Endothelial cell of umbilical vein (primary cell): ENCODE measurements at regions not wholly inside any gene's neighbourhood (a gene's known extent, or its start where the extent isn't known, plus 50 kb on each side); places are given as distances from the start of the nearest gene placed in this dataset.

ENCODE experiments used
- BruUV-seq: library from RNA; stranded (reverse); fragments of 400-500 nt; replicated peaks from 2 replicates; lab custom pipeline; 2021; lab: Mats Ljungman, UMichigan
- CTCF ChIA-PET: fragments of 300-600, 350-600 bp; sonication (Branson Sonifier 250); formaldehyde crosslinking; loops from one replicate; lab custom pipeline; 2021; ENCODE audit warnings: antibody characterized with exemption, inconsistent platforms; lab: Charles Lee
- POLR2A ChIA-PET: fragments of 300-600, 350-600 bp; sonication (Branson Sonifier 250); formaldehyde crosslinking; loops from one replicate; lab custom pipeline; 2021; ENCODE audit warnings: antibody characterized with exemption, inconsistent platforms; lab: Charles Lee
- DNase-seq: peaks from one replicate; pipeline ENCODE4 v3.0.0-alpha.2; 2011; ENCODE audit warnings: low read depth, low spot score
- FAIRE-seq: peaks from 2 replicates; lab custom pipeline; 2011; peaks lifted over from hg19 to GRCh38; lab: Jason Lieb, UNC
- H2AFZ ChIP-seq: 2 replicates; pipeline ENCODE4 v1.6.0; 2012; ENCODE audit warnings: low read depth, low read length, control low read depth, inconsistent platforms
- H3K27ac ChIP-seq: 2 replicates; pipeline ENCODE4 v1.5.1; 2011; ENCODE audit warnings: low read depth, mild to moderate bottlenecking, control low read depth, low read length, moderate library complexity; ENCODE audit not compliant: insufficient read depth
- H3K27me3 ChIP-seq, 2 experiments: 2 replicates each; pipeline versions ENCODE4 v1.6.0 to v1.6.1; 2011; ENCODE audit warnings: low read length in 2 of 2, mixed read lengths in 1 of 2; ENCODE audit not compliant: control insufficient read depth in 2 of 2, insufficient read depth in 2 of 2
- H3K36me3 ChIP-seq, 2 experiments: 2 replicates in 1 of 2; 3 replicates in 1 of 2; pipeline ENCODE4 v1.5.1; 2011; ENCODE audit warnings: low read length in 2 of 2, mild to moderate bottlenecking in 1 of 2, moderate library complexity in 1 of 2; ENCODE audit not compliant: control insufficient read depth in 2 of 2, insufficient read depth in 2 of 2; ENCODE audit errors: extremely low read depth in 1 of 2
- H3K4me1 ChIP-seq: 3 replicates; pipeline ENCODE4 v1.5.1; 2011; ENCODE audit warnings: mild to moderate bottlenecking, low read length; ENCODE audit not compliant: control insufficient read depth, insufficient read depth; ENCODE audit errors: extremely low read depth
- H3K4me2 ChIP-seq: 2 replicates; pipeline ENCODE4 v1.6.1; 2011; ENCODE audit warnings: low read length, control low read depth, mixed read lengths; ENCODE audit not compliant: insufficient read depth
- H3K4me3 ChIP-seq, 3 experiments: fragments of 200-600 bp in 1 of 3; sonication (generic), shearing (Covaris generic) in 1 of 3; replicated peaks in 1 of 3; 2 replicates each; pipeline ENCODE4 v1.5.1; 2011 to 2016; ENCODE audit warnings: control low read depth in 3 of 3, low read length in 3 of 3, mild to moderate bottlenecking in 2 of 3, inconsistent platforms in 1 of 3, low read depth in 1 of 3, moderate library complexity in 1 of 3; ENCODE audit not compliant: insufficient read depth in 1 of 3
- H3K79me2 ChIP-seq: 2 replicates; pipeline ENCODE4 v1.6.0; 2012; ENCODE audit warnings: low read length, inconsistent platforms; ENCODE audit not compliant: control insufficient read depth, insufficient read depth
- H3K9ac ChIP-seq: replicated peaks from 2 replicates; pipeline ENCODE3; 2011; ENCODE audit warnings: low read length, control low read depth; ENCODE audit not compliant: insufficient read depth; ENCODE audit errors: extremely low read depth
- H3K9me1 ChIP-seq: replicated peaks from 3 replicates; pipeline ENCODE4 v1.6.0; 2011; ENCODE audit warnings: mild to moderate bottlenecking, low read length; ENCODE audit not compliant: control insufficient read depth, insufficient read depth; ENCODE audit errors: extremely low read depth
- H3K9me3 ChIP-seq: replicated peaks from 2 replicates; pipeline ENCODE4 v1.5.1; 2012; ENCODE audit warnings: low read length, inconsistent platforms; ENCODE audit not compliant: control insufficient read depth, insufficient read depth
- H4K20me1 ChIP-seq: replicated peaks from 2 replicates; pipeline ENCODE3; 2011; ENCODE audit warnings: mild to moderate bottlenecking, low read length; ENCODE audit not compliant: control insufficient read depth, insufficient read depth; ENCODE audit errors: extremely low read depth
- CTCF ChIP-seq, 2 donors: IDR thresholded peaks; 1 replicate in 1 of 2; 2 replicates in 1 of 2; pipeline ENCODE4 v1.5.1; 2011; ENCODE audit warnings: low read length in 2 of 2, mild to moderate bottlenecking in 2 of 2, moderate library complexity in 2 of 2, control low read depth in 1 of 2, inconsistent platforms in 1 of 2, low read depth in 1 of 2; ENCODE audit not compliant: insufficient read depth in 1 of 2; ENCODE audit errors: extremely low read depth in 1 of 2
- EZH2 ChIP-seq: IDR thresholded peaks from 2 replicates; pipeline ENCODE4 v1.6.1; 2012; ENCODE audit warnings: borderline replicate concordance, low read depth, mild to moderate bottlenecking, moderate library complexity, low read length, inconsistent platforms; ENCODE audit not compliant: severe bottlenecking
- FOS ChIP-seq: IDR thresholded peaks from 2 replicates; pipeline ENCODE4 v1.6.1; 2011; ENCODE audit warnings: mild to moderate bottlenecking, low read length, moderate library complexity, borderline replicate concordance; ENCODE audit not compliant: insufficient read depth
- GATA2 ChIP-seq: IDR thresholded peaks from 2 replicates; pipeline ENCODE4 v1.7.0; 2011; ENCODE audit warnings: low read depth, mild to moderate bottlenecking, moderate library complexity, mixed read lengths, low read length; ENCODE audit not compliant: insufficient read length, insufficient read depth
- JUN ChIP-seq: IDR thresholded peaks from 2 replicates; pipeline ENCODE4 v1.6.1; 2011; ENCODE audit warnings: borderline replicate concordance, low read depth; ENCODE audit not compliant: insufficient read length, insufficient read depth
- MYC ChIP-seq: IDR thresholded peaks from one replicate; pipeline ENCODE4 v1.6.1; 2011; ENCODE audit warnings: mild to moderate bottlenecking, low read depth, low read length
- POLR2A ChIP-seq: IDR thresholded peaks from 2 replicates; pipeline ENCODE4 v1.6.1; 2012; ENCODE audit warnings: low read depth, mild to moderate bottlenecking, control low read depth, low read length
- POLR2AphosphoS5 ChIP-seq: IDR thresholded peaks from 2 replicates; pipeline ENCODE4 v1.6.1; 2012; ENCODE audit warnings: low read depth, mild to moderate bottlenecking, control low read depth, low read length, moderate library complexity; ENCODE audit not compliant: insufficient read depth
- dilution Hi-C: fragments of 300-500 bp; cut with MboI; formaldehyde crosslinking; loops from one replicate; pipeline ENCODE4 v1.15.0; 2019; ENCODE audit warnings: low sequenced_read_pairs; ENCODE audit not compliant: extremely low pct_ligation_motif_present
- intact Hi-C: fragments of 100-400 bp; cut with micrococcal nuclease; formaldehyde crosslinking; loops from one replicate; pipeline ENCODE4 v1.10.0; 2022
- TF ChIP-seq, protein P1 (sequence below): IDR thresholded peaks from 2 replicates; pipeline ENCODE4 v1.6.1; 2011; ENCODE audit not compliant: insufficient read depth, insufficient read length

DNA sequence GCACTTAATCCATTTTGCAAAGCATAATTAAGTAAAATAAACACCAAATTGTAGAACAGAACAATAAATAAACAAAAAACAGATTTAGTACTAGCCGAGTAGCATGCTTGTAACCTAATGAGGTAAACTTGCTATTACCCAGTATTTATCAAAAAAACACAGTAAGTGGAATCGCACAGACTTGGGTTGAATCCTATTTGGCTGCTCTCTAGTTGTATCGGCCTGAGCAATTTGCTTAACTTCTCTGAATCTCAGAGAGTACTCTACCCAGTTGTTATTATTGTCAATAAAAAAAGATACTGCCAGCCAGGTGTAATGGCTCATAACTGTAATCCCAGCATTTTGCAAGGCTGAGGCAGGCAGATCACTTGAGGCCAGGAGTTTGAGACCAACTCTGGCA lies 664.3 kb downstream of the ADGRL2 start:
- Histone ChIP-seq H4K20me1 (no peaks in the 10 kb centered on the region), H3K27ac (no peak overlapping the region), H3K36me3 (no peaks in the 10 kb centered on the region), H2AFZ (no peak overlapping the region), H3K4me3 (no peak overlapping the region), H3K9ac (no peak overlapping the region), H3K9me1 (no peaks in the 10 kb centered on the region), H3K4me2 (no peak overlapping the region), H3K4me1 (no peaks in the 10 kb centered on the region), H3K9me3 (no peaks in the 10 kb centered on the region), H3K79me2 (no peaks in the 10 kb centered on the region), H3K27me3 (no peaks in the 10 kb centered on the region)
- CTCF ChIA-PET, result no interaction called here
- POLR2A ChIA-PET, result no interaction called here
- intact Hi-C loops (no loop called here), dilution Hi-C loops (no loop called here)
- no TSS peak for BruUV-seq
- TF ChIP-seq EZH2 (no peak), MYC (no peak), POLR2A (no peak), POLR2AphosphoS5 (no peak), FOS (no peak), JUN (no peak), CTCF (IDR thresholded peaks at IDR 0.05; ENCODE audit: extremely low read depth in 1 of 2, insufficient read depth in 1 of 2, low read depth in 1 of 2, low read length in 2 of 2) (no peak), GATA2 (no peak)
- TF ChIP-seq, protein P1, sequence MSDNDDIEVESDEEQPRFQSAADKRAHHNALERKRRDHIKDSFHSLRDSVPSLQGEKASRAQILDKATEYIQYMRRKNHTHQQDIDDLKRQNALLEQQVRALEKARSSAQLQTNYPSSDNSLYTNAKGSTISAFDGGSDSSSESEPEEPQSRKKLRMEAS, result no peak
- FAIRE-seq (no peak), DNase-seq (no peak)
